ENCODE measurements at regions not wholly inside any gene's neighbourhood (a gene's known extent, or its start where the extent isn't known, plus 50 kb on each side); places are given as distances from the start of the nearest gene placed in this dataset.

GRCh38 chr3:190739641-190740185, 122.8 kb downstream of the GMNC start:
- no peak overlapping the region for H3K9ac ChIP-seq (ENCODE audit: insufficient read depth, low read length)
- H3K79me2 ChIP-seq (ENCODE audit: control insufficient read depth, insufficient read depth, low read length): no peaks in the 10 kb centered on the region
- H2AFZ ChIP-seq (ENCODE audit: low read length): no peak overlapping the region
- no peaks in the 10 kb centered on the region for H3K36me3 ChIP-seq (ENCODE audit: control insufficient read depth, insufficient read depth, low read length)
- DNase-seq (ENCODE audit: low read depth in 2 of 2): peak in 1 of 2 donors; percentile 16
- H3K4me3 ChIP-seq (replicated peaks in 1 of 4; ENCODE audit: control extremely low read depth in 1 of 4, insufficient read depth in 1 of 4, low read depth in 3 of 4, low read length in 4 of 4): no peak overlapping the region
- TF ChIP-seq CTCF (conservative IDR thresholded peaks at IDR 0.05 in 1 of 2, IDR thresholded peaks at IDR 0.05 in 1 of 2; ENCODE audit: low read depth in 1 of 2, low read length in 2 of 2): no peak
- no peak for TF ChIP-seq EZH2 (IDR thresholded peaks at IDR 0.05; ENCODE audit: low read length, missing control alignments)
- no peak overlapping the region for H3K4me2 ChIP-seq (ENCODE audit: extremely low read depth, insufficient read depth, low read length)
- H3K27ac ChIP-seq (ENCODE audit: insufficient read depth, low read length): no peak overlapping the region
- no peaks in the 10 kb centered on the region for H4K20me1 ChIP-seq (ENCODE audit: control insufficient read depth, extremely low read depth, insufficient read depth, low read length)
- H3K4me1 ChIP-seq (ENCODE audit: control insufficient read depth, extremely low read depth, insufficient read depth, low read length): no peaks in the 10 kb centered on the region
- H3K9me3 ChIP-seq (ENCODE audit: control insufficient read depth, insufficient read depth, low read depth, low read length): no peaks in the 10 kb centered on the region
- no peaks in the 10 kb centered on the region for H3K27me3 ChIP-seq (ENCODE audit: control insufficient read depth, insufficient read depth, low read length)

- Histone ChIP-seq H3K79me2 (ENCODE audit: control insufficient read depth, insufficient read depth, low read length) (no peaks in the 10 kb centered on the region), H3K27me3 (ENCODE audit: control insufficient read depth, insufficient read depth, low read length) (no peaks in the 10 kb centered on the region), H3K36me3 (ENCODE audit: control insufficient read depth, insufficient read depth, low read length) (no peaks in the 10 kb centered on the region), H4K20me1 (ENCODE audit: control insufficient read depth, extremely low read depth, insufficient read depth, low read length) (no peaks in the 10 kb centered on the region), H3K4me2 (ENCODE audit: extremely low read depth, insufficient read depth, low read length) (no peak overlapping the region), H3K9me3 (ENCODE audit: control insufficient read depth, insufficient read depth, low read depth, low read length) (no peaks in the 10 kb centered on the region), H3K4me3 (replicated peaks in 1 of 4; ENCODE audit: control extremely low read depth in 1 of 4, insufficient read depth in 1 of 4, low read depth in 3 of 4, low read length in 4 of 4) (no peak overlapping the region), H2AFZ (ENCODE audit: low read length) (no peak overlapping the region), H3K9ac (ENCODE audit: insufficient read depth, low read length) (no peak overlapping the region), H3K4me1 (ENCODE audit: control insufficient read depth, extremely low read depth, insufficient read depth, low read length) (no peaks in the 10 kb centered on the region), H3K27ac (ENCODE audit: insufficient read depth, low read length) (no peak overlapping the region)
- TF ChIP-seq CTCF (conservative IDR thresholded peaks at IDR 0.05 in 1 of 2, IDR thresholded peaks at IDR 0.05 in 1 of 2; ENCODE audit: low read depth in 1 of 2, low read length in 2 of 2) (no peak), EZH2 (IDR thresholded peaks at IDR 0.05; ENCODE audit: low read length, missing control alignments) (no peak)
- DNase-seq (ENCODE audit: low read depth in 2 of 2): no peak
These were observed 123.8 kb downstream of the GMNC start for GRCh38 chr3:190738636-190739155.

GRCh38 chr3:190737446-190737845, 125.0 kb downstream of the GMNC start:
- no peak overlapping the region for H3K4me2 ChIP-seq (ENCODE audit: extremely low read depth, insufficient read depth, low read length)
- TF ChIP-seq EZH2 (IDR thresholded peaks at IDR 0.05; ENCODE audit: low read length, missing control alignments) (no peak), CTCF (conservative IDR thresholded peaks at IDR 0.05 in 1 of 2, IDR thresholded peaks at IDR 0.05 in 1 of 2; ENCODE audit: low read depth in 1 of 2, low read length in 2 of 2) (no peak)
- H3K9ac ChIP-seq (ENCODE audit: insufficient read depth, low read length): no peak overlapping the region
- no peaks in the 10 kb centered on the region for H3K9me3 ChIP-seq (ENCODE audit: control insufficient read depth, insufficient read depth, low read depth, low read length)
- H3K79me2 ChIP-seq (ENCODE audit: control insufficient read depth, insufficient read depth, low read length): no peaks in the 10 kb centered on the region
- H3K27me3 ChIP-seq (ENCODE audit: control insufficient read depth, insufficient read depth, low read length): no peaks in the 10 kb centered on the region
- H3K4me3 ChIP-seq (replicated peaks in 1 of 4; ENCODE audit: control extremely low read depth in 1 of 4, insufficient read depth in 1 of 4, low read depth in 3 of 4, low read length in 4 of 4): no peak overlapping the region
- DNase-seq (ENCODE audit: low read depth in 2 of 2): no peak
- no peaks in the 10 kb centered on the region for H3K36me3 ChIP-seq (ENCODE audit: control insufficient read depth, insufficient read depth, low read length)
- H4K20me1 ChIP-seq (ENCODE audit: control insufficient read depth, extremely low read depth, insufficient read depth, low read length): no peaks in the 10 kb centered on the region
- no peaks in the 10 kb centered on the region for H3K4me1 ChIP-seq (ENCODE audit: control insufficient read depth, extremely low read depth, insufficient read depth, low read length)
- H3K27ac ChIP-seq (ENCODE audit: insufficient read depth, low read length): no peak overlapping the region
- no peak overlapping the region for H2AFZ ChIP-seq (ENCODE audit: low read length)

All from fibroblast of lung (primary cell).